PC-3 (cell line): ENCODE measurements at regions not wholly inside any gene's neighbourhood (a gene's known extent, or its start where the extent isn't known, plus 50 kb on each side); places are given as distances from the start of the nearest gene placed in this dataset.

Experiments
- ATAC-seq: fragments of 200-7000 bp; cut with Tn5 transposase; 2 replicates; pipeline ENCODE4 v1.9.1; 2020; ENCODE audit warnings: mild to moderate bottlenecking, moderate library complexity
- BruUV-seq: library from RNA; stranded (reverse); fragments of 400-500 nt; replicated peaks from 2 replicates; lab custom pipeline; 2021; lab: Mats Ljungman, UMichigan
- CTCF ChIA-PET: fragments of 300-600 bp; sonication (Branson Sonifier 250); formaldehyde crosslinking; loops from one replicate; lab custom pipeline; 2022; ENCODE audit warnings: antibody characterized with exemption; lab: Charles Lee
- POLR2A ChIA-PET: fragments of 300-600 bp; sonication (Branson Sonifier 250); formaldehyde crosslinking; loops from one replicate; lab custom pipeline; 2022; ENCODE audit warnings: antibody characterized with exemption; ENCODE audit not compliant: unreplicated experiment; lab: Charles Lee
- DNase-seq: peaks from one replicate; pipeline ENCODE4 v3.0.0-alpha.2; 2015
- H2AFZ ChIP-seq: fragments of 300-600 bp; sonication (generic); 2 replicates; pipeline ENCODE4 v1.6.0; 2016; ENCODE audit warnings: antibody characterized with exemption, low read length
- H3F3A ChIP-seq: fragments of 300-600 bp; sonication (generic); one replicate; pipeline ENCODE4 v1.6.0; 2017; ENCODE audit warnings: antibody characterized with exemption, low read length, control low read depth, mild to moderate bottlenecking; ENCODE audit not compliant: unreplicated experiment
- H3K27ac ChIP-seq: fragments of 300-600 bp; sonication (generic); 2 replicates; pipeline ENCODE4 v1.5.1; 2016; ENCODE audit warnings: mild to moderate bottlenecking, low read length
- H3K27me3 ChIP-seq: fragments of 300-600 bp; sonication (generic); 2 replicates; pipeline ENCODE4 v1.6.1; 2016; ENCODE audit warnings: low read length, mixed read lengths
- H3K36me3 ChIP-seq: fragments of 300-600 bp; sonication (generic); 2 replicates; pipeline ENCODE4 v1.6.1; 2016; ENCODE audit warnings: low read depth, mixed run types, low read length, mixed read lengths
- H3K4me1 ChIP-seq: fragments of 300-600 bp; sonication (generic); 2 replicates; pipeline ENCODE4 v1.5.1; 2016; ENCODE audit warnings: low read length; ENCODE audit not compliant: insufficient read depth
- H3K4me2 ChIP-seq: fragments of 300-600 bp; sonication (generic); 2 replicates; pipeline ENCODE4 v1.6.0; 2016; ENCODE audit warnings: low read length
- H3K4me3 ChIP-seq: fragments of 300-600 bp; sonication (generic); 2 replicates; pipeline ENCODE4 v1.5.1; 2016; ENCODE audit warnings: mild to moderate bottlenecking, low read length, mixed read lengths
- H3K79me2 ChIP-seq: fragments of 300-600 bp; sonication (generic); 2 replicates; pipeline ENCODE4 v1.6.1; 2017; ENCODE audit warnings: low read length, mixed read lengths
- H3K9ac ChIP-seq: fragments of 300-600 bp; sonication (generic); 2 replicates; pipeline ENCODE4 v1.6.0; 2016; ENCODE audit warnings: mild to moderate bottlenecking, low read length
- H3K9me2 ChIP-seq: fragments of 300-600 bp; sonication (generic); replicated peaks from 2 replicates; pipeline ENCODE4 v1.6.1; 2016; ENCODE audit warnings: mixed run types, low read length, mixed read lengths
- H3K9me3 ChIP-seq: fragments of 300-600 bp; sonication (generic); 2 replicates; pipeline ENCODE4 v1.6.1; 2016; ENCODE audit warnings: low read length, mixed read lengths
- H4K20me1 ChIP-seq: fragments of 300-600 bp; sonication (generic); 2 replicates; pipeline ENCODE4 v1.6.1; 2016; ENCODE audit warnings: low read length, mixed read lengths
- EZH2 ChIP-seq: fragments of 300-600 bp; sonication (generic); IDR thresholded peaks from one replicate; pipeline ENCODE4 v1.6.1; 2017; ENCODE audit warnings: antibody characterized with exemption, mild to moderate bottlenecking, low read length; ENCODE audit not compliant: unreplicated experiment
- EZH2phosphoT487 ChIP-seq: fragments of 300-600 bp; sonication (generic); IDR thresholded peaks from 2 replicates; pipeline ENCODE4 v1.6.1; 2018; ENCODE audit warnings: mild to moderate bottlenecking, antibody characterized with exemption, low read length, borderline replicate concordance
- intact Hi-C: fragments of 100-400 bp; cut with micrococcal nuclease; formaldehyde crosslinking; loops from 2 replicates; pipeline ENCODE4 v1.9.0; 2023
- TF ChIP-seq, protein P1 (sequence below): fragments of 300-600 bp; sonication (generic); conservative IDR thresholded peaks from 2 replicates; pipeline ENCODE4 v1.5.1; 2017; ENCODE audit warnings: antibody characterized with exemption, low read depth, mild to moderate bottlenecking, low read length

DNA sequence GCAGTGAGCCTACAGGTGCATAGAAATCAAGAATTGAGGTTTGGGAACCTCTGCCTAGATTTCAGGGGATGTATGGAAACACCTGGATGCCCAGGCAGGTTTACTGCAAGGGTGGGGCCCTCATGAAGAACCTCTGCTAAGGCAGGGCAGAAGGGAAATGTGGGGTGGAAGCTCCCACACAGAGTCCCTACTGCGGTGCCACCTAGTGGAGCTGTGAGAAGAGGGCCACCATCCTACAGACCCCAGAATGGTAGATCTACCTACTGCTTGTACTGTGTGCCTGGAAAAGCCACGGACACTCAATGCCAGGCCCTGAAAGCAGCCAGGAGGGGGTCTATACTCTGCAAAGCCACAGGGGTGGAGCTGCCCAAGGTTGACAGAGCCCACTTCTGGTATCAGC lies 533.5 kb downstream of the GPAM start:
- POLR2A ChIA-PET, result no interaction called here
- no peak for ATAC-seq
- no peak overlapping the region for H3K4me2 ChIP-seq

DNA sequence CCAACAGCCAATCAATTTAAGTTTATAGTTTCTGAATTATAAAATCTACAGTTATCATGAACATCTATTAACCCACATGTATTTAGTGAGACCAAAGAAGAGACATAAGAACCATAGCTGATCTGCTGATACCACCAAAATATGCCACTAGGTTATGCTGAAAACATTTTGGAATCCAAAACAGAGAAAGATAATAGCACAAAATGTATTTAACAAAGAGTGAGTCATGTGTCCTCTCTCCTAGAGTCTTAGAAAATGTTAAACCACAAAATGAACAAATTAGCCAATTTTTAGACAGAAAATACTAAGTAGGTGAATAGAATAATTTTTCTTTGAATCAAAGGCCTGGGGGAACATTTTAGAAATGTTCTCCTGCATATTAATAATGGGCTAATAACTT lies 527.5 kb downstream of the GPAM start:
- ChIA-PET CTCF (no interaction called here), POLR2A (no interaction called here)
- Histone ChIP-seq H3K4me3 (no peak overlapping the region), H3F3A (no peaks in the 10 kb centered on the region), H3K27me3 (no peaks in the 10 kb centered on the region), H3K9ac (no peak overlapping the region), H3K4me1 (no peaks in the 10 kb centered on the region), H3K36me3 (no peaks in the 10 kb centered on the region), H2AFZ (no peak overlapping the region), H3K4me2 (no peak overlapping the region), H3K9me3 (no peaks in the 10 kb centered on the region), H3K27ac (no peak overlapping the region), H3K9me2 (no peaks in the 10 kb centered on the region), H3K79me2 (no peaks in the 10 kb centered on the region), H4K20me1 (no peaks in the 10 kb centered on the region)
- DNase-seq (no peak), ATAC-seq (no peak)
- BruUV-seq, result no TSS peak
- TF ChIP-seq EZH2phosphoT487 (no peak), EZH2 (no peak)
- TF ChIP-seq, protein P1, sequence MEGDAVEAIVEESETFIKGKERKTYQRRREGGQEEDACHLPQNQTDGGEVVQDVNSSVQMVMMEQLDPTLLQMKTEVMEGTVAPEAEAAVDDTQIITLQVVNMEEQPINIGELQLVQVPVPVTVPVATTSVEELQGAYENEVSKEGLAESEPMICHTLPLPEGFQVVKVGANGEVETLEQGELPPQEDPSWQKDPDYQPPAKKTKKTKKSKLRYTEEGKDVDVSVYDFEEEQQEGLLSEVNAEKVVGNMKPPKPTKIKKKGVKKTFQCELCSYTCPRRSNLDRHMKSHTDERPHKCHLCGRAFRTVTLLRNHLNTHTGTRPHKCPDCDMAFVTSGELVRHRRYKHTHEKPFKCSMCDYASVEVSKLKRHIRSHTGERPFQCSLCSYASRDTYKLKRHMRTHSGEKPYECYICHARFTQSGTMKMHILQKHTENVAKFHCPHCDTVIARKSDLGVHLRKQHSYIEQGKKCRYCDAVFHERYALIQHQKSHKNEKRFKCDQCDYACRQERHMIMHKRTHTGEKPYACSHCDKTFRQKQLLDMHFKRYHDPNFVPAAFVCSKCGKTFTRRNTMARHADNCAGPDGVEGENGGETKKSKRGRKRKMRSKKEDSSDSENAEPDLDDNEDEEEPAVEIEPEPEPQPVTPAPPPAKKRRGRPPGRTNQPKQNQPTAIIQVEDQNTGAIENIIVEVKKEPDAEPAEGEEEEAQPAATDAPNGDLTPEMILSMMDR, result no peak
- intact Hi-C loops, result no loop called here

More for the DNA sequence above, 533.5 kb downstream of the GPAM start:
- Histone ChIP-seq H2AFZ (no peak overlapping the region), H3K79me2 (no peaks in the 10 kb centered on the region), H3K36me3 (no peaks in the 10 kb centered on the region), H3K9ac (no peak overlapping the region), H3F3A (no peaks in the 10 kb centered on the region), H3K9me2 (no peaks in the 10 kb centered on the region), H3K4me3 (no peak overlapping the region), H3K4me1 (no peaks in the 10 kb centered on the region), H3K27ac (no peak overlapping the region), H3K9me3 (no peaks in the 10 kb centered on the region), H4K20me1 (no peaks in the 10 kb centered on the region), H3K27me3 (no peaks in the 10 kb centered on the region)
- CTCF ChIA-PET, result no interaction called here
- DNase-seq, result no peak
- intact Hi-C loops, result no loop called here
- no peak for TF ChIP-seq EZH2
- TF ChIP-seq EZH2phosphoT487, result no peak
- TF ChIP-seq, protein P1, result no peak
- BruUV-seq, result no TSS peak

DNA sequence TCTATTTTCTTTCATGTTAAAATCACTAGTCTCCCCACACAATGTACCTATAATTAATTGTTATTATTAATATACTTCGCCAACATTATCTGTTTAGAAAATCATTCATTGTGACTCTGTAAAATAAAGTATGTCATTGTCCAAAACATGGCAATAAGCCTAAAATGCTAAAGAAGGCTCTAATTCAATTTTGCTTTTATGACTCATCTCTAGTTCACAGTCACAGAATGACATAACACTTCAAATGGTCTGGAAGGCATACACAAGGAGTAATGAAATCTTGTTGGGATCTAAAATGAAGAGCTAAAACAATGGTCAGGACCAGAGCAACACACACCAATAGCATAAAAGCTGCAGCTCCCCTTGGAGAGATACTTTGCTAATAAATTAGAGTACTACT lies 505.8 kb downstream of the GPAM start:
- Histone ChIP-seq H3F3A (no peaks in the 10 kb centered on the region), H3K4me2 (no peak overlapping the region), H3K79me2 (no peaks in the 10 kb centered on the region), H3K4me1 (no peaks in the 10 kb centered on the region), H2AFZ (no peak overlapping the region), H3K9ac (no peak overlapping the region), H3K9me3 (no peaks in the 10 kb centered on the region), H3K36me3 (no peaks in the 10 kb centered on the region), H3K27ac (no peak overlapping the region), H3K27me3 (no peaks in the 10 kb centered on the region), H3K4me3 (no peak overlapping the region), H4K20me1 (no peaks in the 10 kb centered on the region), H3K9me2 (no peaks in the 10 kb centered on the region)
- intact Hi-C loops, result no loop called here
- ATAC-seq (no peak), DNase-seq (no peak)
- TF ChIP-seq EZH2phosphoT487 (no peak), EZH2 (no peak)
- TF ChIP-seq, protein P1, result no peak
- no TSS peak for BruUV-seq
- POLR2A ChIA-PET, result no interaction called here
- CTCF ChIA-PET, result no interaction called here
